ENCODE measurements at regions not wholly inside any gene's neighbourhood (a gene's known extent, or its start where the extent isn't known, plus 50 kb on each side); places are given as distances from the start of the nearest gene placed in this dataset.
"Not testable (repeated sequence)": the region's sequence is repeated elsewhere in the genome, so short reads cannot be mapped to it uniquely, and the experiment has no call there.

DNA sequence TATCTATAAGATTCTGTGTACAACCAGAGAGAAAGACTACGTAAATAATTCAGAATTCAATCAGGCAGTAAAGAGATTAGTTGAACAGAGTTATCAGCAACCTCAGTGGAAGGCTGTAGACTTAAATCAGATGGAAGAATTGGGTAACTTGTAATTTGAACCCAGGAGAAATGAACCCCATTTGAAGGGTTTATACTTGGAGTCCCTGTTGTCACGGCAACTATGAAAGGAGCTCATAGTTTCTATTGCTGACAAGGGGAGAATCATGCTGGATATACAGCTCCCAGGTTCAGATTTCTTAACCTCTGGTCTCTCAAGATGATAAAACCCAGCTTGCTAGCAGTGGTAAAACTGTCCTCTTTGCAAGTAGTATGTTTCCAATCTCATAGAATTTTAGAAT, 54.4 kb upstream of the BMP4 start:
- no peak for DNase-seq
- H3K4me1 Mint-ChIP-seq: no peaks in the 10 kb centered on the region
- CTCF ChIA-PET: no interaction called here
- no peaks in the 10 kb centered on the region for H3K36me3 Mint-ChIP-seq (ENCODE audit: low read depth)
- no peak overlapping the region for H3K27ac Mint-ChIP-seq
- no peak for ATAC-seq
- H3K27me3 Mint-ChIP-seq: peaks cover 7% of the 10 kb centered on the region
- intact Hi-C loops (cut with DNase I, micrococcal nuclease): no loop called here
- POLR2A ChIA-PET: no interaction called here
- peaks cover 3% of the 10 kb centered on the region for H3K9me3 Mint-ChIP-seq (ENCODE audit: low read depth)
- H3K4me3 Mint-ChIP-seq: no peak overlapping the region

DNA sequence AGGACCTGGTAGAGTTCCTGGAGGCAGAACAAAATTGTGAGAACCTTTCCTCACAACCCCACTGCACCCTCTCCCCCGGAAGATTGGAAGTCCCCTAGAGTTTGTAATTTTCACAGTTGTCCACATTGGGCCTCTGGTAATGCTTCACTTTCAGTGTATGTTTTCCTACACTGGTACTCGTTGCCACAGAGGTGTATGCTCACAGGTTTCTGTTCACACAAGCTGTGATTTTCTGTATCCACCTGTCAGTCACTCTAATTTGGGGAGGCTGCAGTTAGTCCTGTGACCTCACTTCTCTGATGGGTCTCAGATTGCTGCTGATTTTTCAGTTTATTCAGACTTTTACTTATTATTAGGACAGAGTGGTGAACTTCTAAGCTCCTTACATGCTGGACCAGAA, 66.4 kb upstream of the BMP4 start:
- peaks cover 2% of the 10 kb centered on the region for H3K27me3 Mint-ChIP-seq
- ChIA-PET POLR2A (no interaction called here), CTCF (no interaction called here)
- H3K9me3 Mint-ChIP-seq (ENCODE audit: low read depth): peaks cover 14% of the 10 kb centered on the region
- no peak overlapping the region for H3K4me3 Mint-ChIP-seq
- DNase-seq: no peak
- ATAC-seq: no peak
- no peaks in the 10 kb centered on the region for H3K36me3 Mint-ChIP-seq (ENCODE audit: low read depth)
- intact Hi-C loops (cut with DNase I, micrococcal nuclease): no loop called here
- no peak overlapping the region for H3K27ac Mint-ChIP-seq
- no peaks in the 10 kb centered on the region for H3K4me1 Mint-ChIP-seq

DNA sequence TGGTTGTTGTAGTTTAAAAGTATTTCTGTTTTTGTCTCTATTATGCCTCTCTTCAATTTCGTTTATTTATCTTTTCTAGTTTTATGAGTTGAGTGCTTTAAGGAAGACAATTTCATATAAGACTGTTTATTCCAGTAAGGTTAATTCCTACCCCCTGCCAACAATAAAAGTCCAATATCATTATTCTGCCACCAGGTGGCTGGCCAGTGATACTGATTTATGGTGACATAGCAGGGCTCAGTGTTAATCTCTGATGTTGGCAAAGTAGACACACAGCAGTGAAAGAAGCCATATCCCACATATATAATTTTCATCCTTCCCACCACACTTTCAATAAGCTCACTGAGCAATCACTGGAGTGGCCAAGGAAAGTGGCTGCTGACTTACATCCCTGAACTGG, 69.0 kb upstream of the BMP4 start:
- Mint-ChIP-seq H3K27ac (no peak overlapping the region), H3K4me3 (no peak overlapping the region), H3K9me3 (ENCODE audit: low read depth) (peaks cover 11% of the 10 kb centered on the region), H3K27me3 (no peaks in the 10 kb centered on the region), H3K36me3 (ENCODE audit: low read depth) (no peaks in the 10 kb centered on the region), H3K4me1 (no peaks in the 10 kb centered on the region)
- no peak for ATAC-seq
- no peak for DNase-seq
- intact Hi-C loops (cut with DNase I, micrococcal nuclease): no loop called here
- ChIA-PET CTCF (no interaction called here), POLR2A (no interaction called here)

DNA sequence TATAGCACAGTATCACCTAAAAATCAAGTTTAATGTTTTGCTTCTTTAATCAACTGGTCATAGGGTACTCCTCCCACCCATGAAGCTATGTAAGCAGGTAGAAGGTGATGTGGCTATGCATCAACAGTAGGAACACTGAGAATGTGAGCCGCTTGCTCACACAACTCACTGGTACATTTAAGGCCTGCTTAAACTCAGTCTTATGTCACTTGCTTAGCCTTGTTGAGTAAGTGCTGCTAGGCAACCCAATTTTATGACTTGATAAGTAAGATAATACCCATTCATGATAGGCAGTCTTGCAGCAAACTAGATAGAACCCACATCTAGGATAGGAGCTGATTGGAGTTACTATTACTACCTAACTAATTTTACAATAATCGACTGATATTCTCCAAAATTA, 70.0 kb upstream of the BMP4 start:
- Mint-ChIP-seq H3K27me3 (no peaks in the 10 kb centered on the region), H3K27ac (no peak overlapping the region), H3K4me1 (no peaks in the 10 kb centered on the region), H3K4me3 (no peak overlapping the region), H3K36me3 (ENCODE audit: low read depth) (no peaks in the 10 kb centered on the region), H3K9me3 (ENCODE audit: low read depth) (peaks cover 5% of the 10 kb centered on the region)
- CTCF ChIA-PET: no interaction called here
- DNase-seq (no peak), ATAC-seq (no peak)
- intact Hi-C loops (cut with DNase I, micrococcal nuclease): no loop called here
- POLR2A ChIA-PET: no interaction called here

DNA sequence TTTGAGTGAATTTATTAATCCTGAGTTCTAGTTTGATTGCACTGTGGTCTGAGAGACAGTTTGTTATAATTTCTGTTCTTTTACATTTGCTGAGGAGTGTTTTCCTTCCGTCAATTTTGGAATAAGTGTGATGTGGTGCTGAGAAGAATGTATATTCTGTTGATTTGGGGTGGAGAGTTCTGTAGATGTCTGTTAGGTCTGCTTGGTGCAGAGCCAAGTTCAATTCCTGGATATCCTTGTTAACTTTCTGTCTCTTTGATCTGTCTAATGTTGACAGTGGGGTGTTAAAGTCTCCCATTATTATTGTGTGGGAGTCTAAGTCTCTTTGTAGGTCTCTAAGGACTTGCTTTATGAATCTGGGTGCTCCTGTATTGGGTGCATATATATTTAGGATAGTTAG, 74.4 kb upstream of the BMP4 start:
- POLR2A ChIA-PET; H3K36me3 Mint-ChIP-seq (ENCODE audit: low read depth); CTCF ChIA-PET; H3K4me3 Mint-ChIP-seq; DNase-seq; ATAC-seq; H3K27ac Mint-ChIP-seq; H3K4me1 Mint-ChIP-seq; intact Hi-C loops (cut with DNase I, micrococcal nuclease); H3K27me3 Mint-ChIP-seq: not testable (repeated sequence)
- peaks cover 14% of the 10 kb centered on the region for H3K9me3 Mint-ChIP-seq (ENCODE audit: low read depth)

DNA sequence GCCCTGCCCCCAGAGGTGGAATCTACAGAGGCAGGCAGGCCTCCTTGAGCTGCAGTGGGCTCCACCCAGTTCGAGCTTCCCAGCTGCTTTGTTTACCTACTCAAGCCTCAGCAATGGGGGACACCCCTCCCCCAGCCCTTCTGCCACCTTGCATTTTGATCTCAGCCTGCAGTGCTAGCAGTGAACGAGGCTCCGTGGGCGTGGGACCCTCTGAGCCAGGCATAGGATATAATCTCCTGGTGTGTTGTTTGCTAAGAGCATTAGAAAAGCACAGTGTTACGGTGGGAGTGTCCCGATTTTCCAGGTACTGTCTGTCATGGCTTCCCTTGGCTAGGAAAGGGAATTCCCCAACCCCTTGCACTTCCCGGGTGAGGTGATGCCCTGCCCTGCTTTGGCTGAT, 76.7 kb upstream of the BMP4 start:
- ATAC-seq; POLR2A ChIA-PET; intact Hi-C loops (cut with DNase I, micrococcal nuclease); H3K4me1 Mint-ChIP-seq; H3K4me3 Mint-ChIP-seq; H3K27me3 Mint-ChIP-seq; H3K27ac Mint-ChIP-seq; DNase-seq; H3K36me3 Mint-ChIP-seq (ENCODE audit: low read depth); CTCF ChIA-PET: not testable (repeated sequence)
- peaks cover 14% of the 10 kb centered on the region for H3K9me3 Mint-ChIP-seq (ENCODE audit: low read depth)

DNA sequence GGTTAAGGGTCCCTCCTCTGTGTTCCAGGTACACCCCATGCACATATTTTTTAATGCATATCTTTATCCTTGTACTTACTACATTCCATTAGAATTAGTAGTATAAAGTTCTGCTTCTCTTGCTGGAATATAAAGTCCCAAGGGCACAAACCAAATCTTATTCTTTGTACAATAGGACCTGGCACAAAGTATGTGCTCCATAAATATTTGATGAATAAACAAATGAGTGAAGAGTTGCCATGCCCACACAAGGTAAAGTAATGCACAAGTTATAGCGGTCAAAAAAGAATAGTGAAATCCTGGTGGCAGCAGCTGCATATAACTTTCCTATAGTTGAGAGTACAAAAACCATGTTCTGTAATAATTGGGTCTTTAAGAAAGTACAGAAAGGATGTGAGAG, 82.1 kb upstream of the BMP4 start:
- intact Hi-C loops (cut with DNase I, micrococcal nuclease): no loop called here
- CTCF ChIA-PET: interaction anchor here (1.0 kb wide), 1 partner anchor 39 kb away, joined by 4 read pairs; no protein-coding TSS in a partner anchor
- Mint-ChIP-seq H3K4me1 (no peaks in the 10 kb centered on the region), H3K27me3 (peaks cover 4% of the 10 kb centered on the region), H3K36me3 (ENCODE audit: low read depth) (no peaks in the 10 kb centered on the region), H3K9me3 (ENCODE audit: low read depth) (peaks cover 9% of the 10 kb centered on the region), H3K27ac (no peak overlapping the region), H3K4me3 (no peak overlapping the region)
- ATAC-seq: no peak
- no peak for DNase-seq
- POLR2A ChIA-PET: no interaction called here

DNA sequence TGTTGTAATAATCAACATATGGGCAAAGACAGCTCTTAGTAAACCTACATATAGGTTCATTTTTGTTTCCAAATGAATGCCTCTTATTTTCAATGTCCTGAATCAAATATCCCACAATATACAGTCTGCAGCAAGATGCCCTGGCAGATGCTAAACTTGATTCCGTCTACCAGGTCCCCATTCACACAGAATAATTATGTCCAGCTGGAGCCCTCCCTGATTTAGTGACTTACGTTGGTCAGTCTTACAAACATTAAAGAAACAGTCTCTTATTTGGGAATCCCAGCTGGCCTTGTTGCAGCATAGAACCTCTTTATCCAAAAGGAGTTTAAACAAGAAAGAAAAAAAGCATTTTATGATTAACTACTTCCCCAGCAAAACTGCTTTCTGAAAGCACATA, 82.7 kb upstream of the BMP4 start:
- H3K4me1 Mint-ChIP-seq: no peaks in the 10 kb centered on the region
- peaks cover 4% of the 10 kb centered on the region for H3K27me3 Mint-ChIP-seq
- ChIA-PET CTCF (interaction anchor here (1.0 kb wide), 1 partner anchor 38 kb away, joined by 4 read pairs; no protein-coding TSS in a partner anchor), POLR2A (no interaction called here)
- DNase-seq (no peak), ATAC-seq (no peak)
- peaks cover 4% of the 10 kb centered on the region for H3K9me3 Mint-ChIP-seq (ENCODE audit: low read depth)
- no peak overlapping the region for H3K4me3 Mint-ChIP-seq
- no peaks in the 10 kb centered on the region for H3K36me3 Mint-ChIP-seq (ENCODE audit: low read depth)
- intact Hi-C loops (cut with DNase I, micrococcal nuclease): no loop called here
- H3K27ac Mint-ChIP-seq: no peak overlapping the region

DNA sequence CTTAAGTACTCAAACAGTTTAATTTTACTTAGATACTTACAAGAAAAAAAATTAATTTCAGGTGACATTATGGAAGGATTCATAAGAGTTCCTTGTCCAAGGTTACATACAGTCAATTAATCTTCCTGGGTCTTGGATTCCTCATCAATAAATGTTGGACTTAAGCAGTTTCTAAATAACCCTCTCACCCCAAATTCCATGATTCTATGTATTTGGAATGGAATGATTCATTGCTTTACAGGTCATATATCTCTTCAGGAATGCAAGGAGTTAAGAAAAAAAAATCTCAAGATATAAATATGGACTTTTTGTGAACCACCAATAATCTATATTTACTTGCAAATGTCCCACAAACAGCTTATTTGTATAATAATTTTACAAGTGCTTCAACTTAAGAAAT, 84.2 kb upstream of the BMP4 start:
- peaks cover 6% of the 10 kb centered on the region for H3K27me3 Mint-ChIP-seq
- intact Hi-C loops (cut with DNase I, micrococcal nuclease): no loop called here
- H3K36me3 Mint-ChIP-seq (ENCODE audit: low read depth): no peaks in the 10 kb centered on the region
- no peak overlapping the region for H3K27ac Mint-ChIP-seq
- no peak overlapping the region for H3K4me3 Mint-ChIP-seq
- H3K9me3 Mint-ChIP-seq (ENCODE audit: low read depth): no peaks in the 10 kb centered on the region
- no peaks in the 10 kb centered on the region for H3K4me1 Mint-ChIP-seq
- DNase-seq (no peak), ATAC-seq (no peak)
- ChIA-PET CTCF (no interaction called here), POLR2A (no interaction called here)

DNA sequence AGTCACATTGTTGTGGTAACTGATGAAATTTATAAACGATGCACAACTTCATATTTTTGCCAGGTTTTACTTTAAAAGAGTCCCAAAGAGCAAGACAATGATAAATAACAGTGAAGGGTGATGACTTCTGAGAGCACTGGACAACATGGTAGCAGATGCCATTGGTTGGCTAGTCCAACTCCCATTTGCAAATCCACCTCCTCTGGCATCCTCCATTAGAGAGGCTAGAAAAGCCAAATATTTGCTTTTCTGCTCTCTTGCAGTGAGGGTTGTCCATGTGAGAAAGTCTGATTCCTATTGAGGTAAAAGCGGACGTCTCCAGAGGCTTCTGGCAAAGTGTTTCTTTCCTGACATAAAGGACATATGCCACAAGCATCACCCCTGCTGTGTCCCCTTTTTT, 89.6 kb upstream of the BMP4 start:
- no peak overlapping the region for H3K4me3 Mint-ChIP-seq
- H3K27me3 Mint-ChIP-seq: peaks cover 4% of the 10 kb centered on the region
- no peak for ATAC-seq
- H3K36me3 Mint-ChIP-seq (ENCODE audit: low read depth): no peaks in the 10 kb centered on the region
- no peaks in the 10 kb centered on the region for H3K9me3 Mint-ChIP-seq (ENCODE audit: low read depth)
- ChIA-PET CTCF (no interaction called here), POLR2A (no interaction called here)
- no peak overlapping the region for H3K27ac Mint-ChIP-seq
- intact Hi-C loops (cut with DNase I, micrococcal nuclease): no loop called here
- no peak for DNase-seq
- no peaks in the 10 kb centered on the region for H3K4me1 Mint-ChIP-seq

DNA sequence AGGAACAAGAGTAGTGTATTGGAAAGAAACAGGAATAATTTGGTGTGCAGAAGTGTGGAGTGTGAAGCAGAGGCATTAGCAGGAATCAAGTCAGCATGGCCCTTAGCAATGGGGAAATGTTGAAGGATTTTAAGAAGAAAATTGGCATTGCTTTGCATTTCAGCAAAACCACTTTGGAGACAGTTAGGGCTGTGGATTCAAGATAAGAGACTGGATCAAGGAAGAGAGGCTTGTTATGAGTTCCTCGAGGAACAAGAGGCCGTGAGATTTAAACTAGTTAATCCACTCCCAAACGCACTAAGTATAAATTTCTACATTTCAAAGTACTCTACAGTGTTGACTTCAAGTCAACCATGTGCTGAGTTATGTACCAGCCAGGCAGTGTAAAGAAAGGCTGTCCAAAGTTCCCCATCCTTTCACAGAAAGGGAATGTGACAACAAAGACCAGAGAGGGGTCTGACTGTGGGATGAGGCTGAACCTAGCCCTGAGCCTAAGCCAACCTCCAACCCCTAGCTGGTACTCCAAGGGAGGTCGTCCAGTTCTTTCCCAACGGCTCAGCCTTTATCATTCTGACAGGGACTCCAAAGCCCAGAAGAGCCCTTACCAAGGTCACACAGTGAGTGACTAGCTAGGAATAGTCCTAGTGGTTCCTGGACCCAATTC, 91.2 kb upstream of the BMP4 start:
- H3K4me1 Mint-ChIP-seq: no peaks in the 10 kb centered on the region
- no peaks in the 10 kb centered on the region for H3K9me3 Mint-ChIP-seq (ENCODE audit: low read depth)
- H3K27me3 Mint-ChIP-seq: peaks cover 2% of the 10 kb centered on the region
- intact Hi-C loops (cut with DNase I, micrococcal nuclease): no loop called here
- CTCF ChIA-PET: interaction anchor here (0.6 kb wide), 1 partner anchor 614 kb away, joined by 3 read pairs; no protein-coding TSS in a partner anchor
- ATAC-seq: no peak
- DNase-seq: no peak
- no peak overlapping the region for H3K4me3 Mint-ChIP-seq
- POLR2A ChIA-PET: no interaction called here
- no peaks in the 10 kb centered on the region for H3K36me3 Mint-ChIP-seq (ENCODE audit: low read depth)
- no peak overlapping the region for H3K27ac Mint-ChIP-seq

DNA sequence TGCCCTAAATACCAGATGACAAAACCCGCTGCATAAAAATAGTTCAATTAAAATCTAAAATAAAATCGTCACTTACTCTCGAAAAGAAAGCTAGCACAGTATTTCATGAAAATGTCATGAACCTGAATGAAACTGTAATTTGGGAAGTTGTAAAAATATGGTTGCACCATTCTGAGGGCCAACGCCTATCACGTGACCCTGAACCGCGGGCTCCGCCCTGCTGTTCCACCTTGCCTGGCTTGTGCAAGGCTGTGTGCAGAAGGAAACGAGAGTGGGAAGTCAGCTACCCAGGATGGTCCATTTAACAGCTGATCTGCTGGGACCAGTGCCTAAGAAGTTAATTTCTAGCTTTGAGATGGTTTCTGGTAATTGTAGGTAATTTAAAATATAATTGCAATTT, 91.7 kb upstream of the BMP4 start:
- H3K36me3 Mint-ChIP-seq (ENCODE audit: low read depth): no peaks in the 10 kb centered on the region
- H3K27me3 Mint-ChIP-seq: peaks cover 2% of the 10 kb centered on the region
- DNase-seq (no peak), ATAC-seq (no peak)
- ChIA-PET CTCF (interaction anchor here (1.3 kb wide), 1 partner anchor 10 kb away, joined by 3 read pairs; no protein-coding TSS in a partner anchor), POLR2A (no interaction called here)
- H3K9me3 Mint-ChIP-seq (ENCODE audit: low read depth): no peaks in the 10 kb centered on the region
- no peak overlapping the region for H3K27ac Mint-ChIP-seq
- H3K4me3 Mint-ChIP-seq: no peak overlapping the region
- intact Hi-C loops (cut with DNase I, micrococcal nuclease): no loop called here
- no peaks in the 10 kb centered on the region for H3K4me1 Mint-ChIP-seq

DNA sequence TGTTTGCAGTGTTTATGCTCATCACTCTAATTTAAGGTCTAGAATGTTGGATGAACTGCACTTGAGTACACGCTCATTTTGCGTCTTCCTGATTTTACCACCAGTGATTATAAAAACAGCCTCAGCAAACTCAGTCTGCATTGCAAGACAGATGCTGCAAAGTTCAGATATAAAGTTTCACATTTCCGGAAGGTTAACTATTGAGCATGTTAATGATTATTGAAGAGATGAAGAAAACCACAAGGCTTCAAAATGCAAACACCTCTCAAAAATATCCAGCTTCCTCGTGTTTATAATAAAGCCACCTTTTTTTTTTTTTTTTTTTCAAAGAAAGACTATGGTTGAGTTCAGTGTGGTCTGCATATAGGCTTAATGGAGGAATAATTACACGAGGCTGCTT, 92.1 kb upstream of the BMP4 start:
- CTCF ChIA-PET: interaction anchor here (1.3 kb wide), 1 partner anchor 10 kb away, joined by 3 read pairs; no protein-coding TSS in a partner anchor
- H3K27me3 Mint-ChIP-seq: peaks cover 2% of the 10 kb centered on the region
- no peak for ATAC-seq
- no peaks in the 10 kb centered on the region for H3K4me1 Mint-ChIP-seq
- no peaks in the 10 kb centered on the region for H3K36me3 Mint-ChIP-seq (ENCODE audit: low read depth)
- H3K9me3 Mint-ChIP-seq (ENCODE audit: low read depth): no peaks in the 10 kb centered on the region
- no peak overlapping the region for H3K27ac Mint-ChIP-seq
- no peak for DNase-seq
- intact Hi-C loops (cut with DNase I, micrococcal nuclease): no loop called here
- POLR2A ChIA-PET: no interaction called here
- H3K4me3 Mint-ChIP-seq: no peak overlapping the region
